ENCODE measurements at regions not wholly inside any gene's neighbourhood (a gene's known extent, or its start where the extent isn't known, plus 50 kb on each side); places are given as distances from the start of the nearest gene placed in this dataset.

- DNase-seq (ENCODE audit: extremely low read depth, low read depth): no peak
- TF ChIP-seq CTCF (IDR thresholded peaks at IDR 0.05; ENCODE audit: low read depth, low read length): no peak
Observed at GRCh38 chr1:195200772-195201171, 1407.5 kb downstream of the KCNT2 start.

GRCh38 chr1:195197116-195197515 lies 1411.1 kb downstream of the KCNT2 start:
- TF ChIP-seq CTCF (IDR thresholded peaks at IDR 0.05; ENCODE audit: low read depth, low read length): no peak
- DNase-seq (ENCODE audit: extremely low read depth, low read depth): no peak

- no peak for DNase-seq (ENCODE audit: extremely low read depth, low read depth)
- TF ChIP-seq CTCF (IDR thresholded peaks at IDR 0.05; ENCODE audit: low read depth, low read length): no peak
Observed at GRCh38 chr1:195195423-195196057, 1412.7 kb downstream of the KCNT2 start.

GRCh38 chr1:195193134-195193533 lies 1415.1 kb downstream of the KCNT2 start:
- TF ChIP-seq CTCF (IDR thresholded peaks at IDR 0.05; ENCODE audit: low read depth, low read length): no peak
- no peak for DNase-seq (ENCODE audit: extremely low read depth, low read depth)

- no peak for TF ChIP-seq CTCF (IDR thresholded peaks at IDR 0.05; ENCODE audit: low read depth, low read length)
- DNase-seq (ENCODE audit: extremely low read depth, low read depth): no peak
Observed at GRCh38 chr1:195188821-195189220, 1419.4 kb downstream of the KCNT2 start.

- no peak for DNase-seq (ENCODE audit: extremely low read depth, low read depth)
- no peak for TF ChIP-seq CTCF (IDR thresholded peaks at IDR 0.05; ENCODE audit: low read depth, low read length)
Observed at GRCh38 chr1:195186544-195186943, 1421.7 kb downstream of the KCNT2 start.

- DNase-seq (ENCODE audit: extremely low read depth, low read depth): no peak
- TF ChIP-seq CTCF (IDR thresholded peaks at IDR 0.05; ENCODE audit: low read depth, low read length): no peak
Observed at GRCh38 chr1:195185736-195186135, 1422.5 kb downstream of the KCNT2 start.
